Stimulated activated CD8-positive, alpha-beta memory T cell treated with anti-CD3 and anti-CD28 coated beads, Interleukin-15, amount 100 ng/mL, for 48 hours (primary cell): ENCODE measurements at regions not wholly inside any gene's neighbourhood (a gene's known extent, or its start where the extent isn't known, plus 50 kb on each side); places are given as distances from the start of the nearest gene placed in this dataset.
"Not testable (repeated sequence)": the region's sequence is repeated elsewhere in the genome, so short reads cannot be mapped to it uniquely, and the experiment has no call there.

Experiments
- DNase-seq, 2 donors: peaks; one replicate each; pipeline ENCODE4 v3.0.0-alpha.2; 2020; ENCODE audit warnings: low read depth in 2 of 2

DNA sequence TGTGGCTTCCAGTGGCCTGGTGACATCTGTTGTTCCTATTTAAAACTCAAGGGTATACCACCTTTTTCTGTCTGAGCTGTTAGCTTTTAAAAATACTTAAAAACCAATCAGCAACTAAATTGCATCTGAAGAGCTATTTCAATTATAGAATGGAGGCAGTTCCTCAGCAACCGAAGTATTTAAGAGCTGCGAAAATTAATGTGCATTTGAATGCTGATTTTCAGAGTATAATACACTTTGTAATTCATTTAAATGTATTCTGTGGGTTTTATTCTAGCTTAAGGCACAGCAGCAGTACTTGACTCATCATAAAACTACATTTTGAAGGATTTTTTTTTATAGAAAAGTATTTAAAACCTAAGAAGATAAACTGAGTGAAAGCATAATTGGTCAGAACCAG lies 404.9 kb upstream of the PRKCQ start:
- no peak for DNase-seq

DNA sequence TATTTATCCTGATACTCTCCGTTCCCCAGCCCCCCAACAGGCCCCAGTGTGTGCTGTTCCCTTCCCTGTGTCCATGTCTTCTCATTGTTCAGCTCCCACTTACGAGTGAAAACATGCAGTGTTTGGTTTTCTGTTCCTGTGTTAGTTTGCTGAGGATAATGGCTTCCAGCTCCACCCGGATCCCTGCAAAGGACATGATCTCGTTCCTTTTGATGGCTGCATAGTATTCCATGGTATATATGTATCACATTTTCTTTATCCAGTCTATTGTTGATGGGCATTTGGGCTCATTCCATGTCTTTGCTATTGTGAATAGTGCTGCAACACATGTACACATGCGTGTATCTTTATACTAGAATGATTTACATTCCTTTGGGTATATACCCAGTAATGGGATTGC lies 403.9 kb upstream of the PRKCQ start:
- DNase-seq: not testable (repeated sequence)

DNA sequence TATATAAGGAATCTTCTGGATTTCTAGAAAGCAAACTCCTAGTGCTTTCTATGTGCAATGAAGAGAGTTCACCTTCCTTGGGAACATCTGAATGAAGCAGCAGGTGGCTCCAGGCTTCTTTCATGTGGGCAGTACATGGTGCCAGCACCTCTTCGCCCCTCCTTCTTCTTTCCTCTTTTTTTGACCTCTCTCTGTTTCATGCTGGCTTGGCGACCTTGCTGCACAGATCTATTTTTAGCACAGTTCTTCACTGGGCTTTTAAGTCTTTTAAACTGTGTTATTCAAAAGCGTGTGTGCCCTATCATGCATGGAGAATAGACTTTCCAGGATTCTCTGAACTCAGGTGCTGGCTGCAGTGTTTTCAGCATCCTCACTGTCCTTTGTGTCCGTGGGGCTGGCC lies 400.3 kb upstream of the PRKCQ start:
- DNase-seq: no peak

DNA sequence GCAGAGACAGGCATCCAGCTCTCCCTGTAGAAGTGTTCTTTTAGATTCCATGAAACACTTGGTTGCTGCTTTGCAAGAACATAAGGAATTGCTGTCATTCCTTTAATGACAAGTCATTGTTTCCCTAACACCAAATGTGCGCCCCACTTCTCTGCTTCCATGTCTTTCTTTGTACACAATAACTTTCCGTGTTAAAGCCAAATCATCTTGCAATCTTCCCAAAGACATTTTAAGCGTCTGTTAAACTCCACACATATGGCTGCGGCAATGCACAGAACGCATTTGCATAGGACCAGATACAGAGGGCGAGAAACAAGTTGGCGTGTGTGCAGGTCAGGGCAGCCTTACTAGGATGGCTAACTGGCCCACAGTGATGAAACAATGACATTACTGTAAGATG lies 399.3 kb upstream of the PRKCQ start:
- no peak for DNase-seq

DNA sequence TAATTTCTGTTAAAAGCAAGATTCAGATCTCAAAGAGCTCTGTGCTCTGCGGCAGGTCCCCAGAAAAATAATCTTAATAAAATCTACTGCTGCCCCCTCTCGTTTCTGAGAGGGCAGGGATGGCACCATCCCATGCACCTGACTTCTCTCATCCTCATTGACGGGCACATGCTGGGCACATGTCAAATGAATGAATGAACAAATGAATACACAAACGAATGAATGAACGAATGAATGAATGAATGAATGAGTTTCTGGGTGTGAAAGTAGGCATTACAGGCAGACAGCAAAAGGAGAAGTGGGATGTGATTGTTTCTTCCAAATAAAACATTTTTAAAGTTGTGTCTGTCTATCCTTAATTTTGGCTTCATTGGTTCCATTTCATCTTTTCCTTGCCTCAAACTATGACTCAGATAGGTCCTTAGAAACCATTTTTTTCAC lies 398.1 kb upstream of the PRKCQ start:
- no peak for DNase-seq

DNA sequence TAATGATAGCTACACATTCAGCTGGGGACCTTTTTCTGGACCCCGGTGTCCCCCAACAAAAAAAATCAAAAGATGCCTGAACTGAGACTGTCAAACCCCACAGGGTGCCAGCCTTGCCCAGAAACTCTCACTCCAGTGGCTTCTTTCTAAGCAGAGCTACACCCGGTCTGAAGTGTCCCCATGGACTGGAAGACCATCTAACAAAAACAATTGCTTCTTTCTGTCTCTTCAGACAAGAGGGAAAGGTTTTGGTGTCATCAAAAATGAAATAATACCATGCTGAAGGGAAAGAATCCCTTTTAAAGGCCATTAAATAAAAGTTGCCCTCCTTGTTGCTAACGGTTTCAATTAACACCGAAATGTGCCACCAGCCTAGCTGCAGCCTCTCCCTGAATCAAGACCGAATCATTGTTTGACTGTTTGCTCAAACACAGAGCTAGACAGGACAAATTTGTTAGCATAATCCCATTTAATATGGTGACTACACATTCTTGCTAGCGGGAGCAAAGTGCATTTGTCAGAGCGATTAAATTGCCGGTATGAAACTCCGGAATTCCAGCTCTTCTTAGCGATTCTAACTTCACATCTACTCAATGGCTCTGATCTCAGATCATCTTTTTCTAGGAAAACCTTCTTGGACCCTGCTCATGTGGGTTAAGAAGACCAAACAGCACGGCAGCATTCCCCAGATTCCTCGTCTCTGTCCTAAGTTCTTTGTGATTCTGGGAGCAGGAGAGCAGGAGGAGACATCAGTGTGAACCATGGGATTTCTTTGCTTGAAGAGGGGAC lies 397.5 kb upstream of the PRKCQ start:
- DNase-seq: no peak

DNA sequence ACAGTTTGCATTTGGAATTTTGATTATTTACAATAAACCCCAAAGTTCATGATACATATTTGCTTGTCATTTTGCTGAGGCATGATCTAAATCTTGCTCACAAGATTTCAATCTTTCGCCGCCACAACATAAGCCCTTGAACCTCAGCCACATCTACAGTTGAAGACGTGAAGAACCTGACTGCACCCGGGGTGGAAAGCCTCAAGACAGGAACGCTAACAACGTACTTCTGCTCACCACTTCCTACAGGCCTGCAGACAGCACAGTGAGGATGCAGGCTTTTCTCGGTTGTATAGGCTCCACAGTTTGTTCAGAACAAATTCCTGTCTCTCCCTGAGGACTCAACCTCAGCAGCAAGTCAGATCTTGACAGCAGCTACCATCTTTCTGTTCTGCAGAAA lies 393.8 kb upstream of the PRKCQ start:
- DNase-seq: no peak

- no peak for DNase-seq
These were observed 392.1 kb upstream of the PRKCQ start for GRCh38 chr10:6972226-6972625.

- no peak for DNase-seq
These were observed 389.6 kb upstream of the PRKCQ start for GRCh38 chr10:6969659-6970058.

GRCh38 chr10:6964543-6964942 lies 384.5 kb upstream of the PRKCQ start:
- no peak for DNase-seq

- no peak for DNase-seq
These were observed 382.5 kb upstream of the PRKCQ start for GRCh38 chr10:6962576-6962975.

- no peak for DNase-seq
These were observed 378.6 kb upstream of the PRKCQ start for GRCh38 chr10:6958711-6959110.

GRCh38 chr10:6958254-6958653 lies 378.2 kb upstream of the PRKCQ start:
- no peak for DNase-seq

- DNase-seq: no peak
These were observed 377.8 kb upstream of the PRKCQ start for GRCh38 chr10:6957851-6958250.

GRCh38 chr10:6956562-6956961 lies 376.5 kb upstream of the PRKCQ start:
- DNase-seq: no peak

DNA sequence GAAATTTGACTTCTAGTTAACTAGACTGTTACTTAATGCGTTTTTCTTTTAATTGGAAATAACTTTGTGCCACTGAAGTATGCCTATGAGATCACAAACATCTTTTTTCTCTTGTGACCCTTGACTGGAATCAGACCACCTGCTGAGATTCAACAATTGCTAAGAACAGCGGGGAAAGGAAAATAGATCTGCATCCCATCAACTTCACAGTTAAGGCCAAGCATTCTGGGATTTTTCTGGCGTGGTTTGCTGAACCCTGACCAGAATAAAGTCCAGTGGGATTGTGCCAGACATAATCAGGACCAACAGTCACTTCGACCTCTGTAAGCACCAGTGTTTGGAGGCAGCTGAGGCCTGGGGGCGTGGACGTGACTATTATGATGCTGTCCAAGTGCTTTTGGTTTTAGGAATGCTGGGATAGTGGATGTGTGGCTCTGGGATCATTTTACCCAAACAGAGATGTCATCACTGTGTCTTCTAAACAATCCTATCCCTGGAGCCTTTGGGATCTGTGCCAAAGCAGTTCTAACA lies 373.3 kb upstream of the PRKCQ start:
- DNase-seq: no peak

DNA sequence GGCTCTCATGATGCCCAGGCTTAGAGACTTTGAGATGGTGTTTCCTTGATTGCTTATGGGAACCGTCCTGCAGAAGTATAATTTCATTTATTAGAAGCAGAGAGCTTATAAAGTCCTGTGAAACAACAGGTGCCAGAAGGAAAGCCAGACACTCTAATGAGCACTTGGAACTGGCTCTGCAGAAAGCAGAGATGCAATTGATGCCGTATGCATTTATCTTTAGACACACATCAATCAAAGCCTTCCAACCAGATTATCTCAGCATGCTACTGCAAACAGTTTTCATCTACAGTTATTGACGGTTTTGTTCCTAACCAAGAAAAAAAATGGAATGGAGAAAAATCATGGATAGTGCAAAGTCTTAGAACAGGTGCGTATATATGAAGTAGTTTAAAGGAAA lies 371.7 kb upstream of the PRKCQ start:
- DNase-seq: no peak

DNA sequence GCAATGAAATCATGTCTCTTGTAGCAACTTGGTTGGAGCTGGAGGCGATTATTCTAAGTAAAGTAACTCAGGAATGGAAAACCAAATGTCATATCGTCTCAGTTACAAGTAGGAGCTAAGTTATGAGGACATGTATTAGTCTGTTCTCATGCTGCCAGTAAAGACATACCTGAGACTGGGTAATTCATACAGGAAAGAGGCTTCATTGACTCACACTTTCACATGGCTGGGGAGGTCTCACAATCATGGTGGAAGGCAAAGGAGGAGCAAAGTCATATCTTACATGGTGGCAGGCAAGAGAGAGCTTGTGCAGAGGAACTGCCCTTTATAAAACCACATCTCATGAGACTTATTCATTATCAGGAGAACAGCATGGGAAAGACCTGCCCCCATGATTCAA lies 370.1 kb upstream of the PRKCQ start:
- DNase-seq: no peak

DNA sequence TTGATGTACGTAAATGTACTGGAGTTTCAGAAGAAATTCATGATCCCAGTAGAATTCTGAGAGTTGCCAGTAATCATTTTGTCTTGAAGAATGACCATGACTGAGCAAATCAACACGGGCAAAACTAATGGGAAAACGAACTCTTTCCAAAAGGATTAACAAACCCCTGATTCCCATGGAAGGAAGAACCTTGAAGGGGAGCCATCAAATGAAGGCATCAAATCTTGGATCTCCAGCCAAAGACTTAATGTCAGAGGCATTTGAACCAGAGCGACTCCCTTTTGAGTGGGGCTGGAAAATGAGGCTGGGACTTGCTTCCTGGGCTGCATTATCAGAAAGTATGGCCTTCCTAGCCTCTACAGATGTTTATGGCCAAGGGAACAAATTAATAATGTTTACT lies 364.4 kb upstream of the PRKCQ start:
- no peak for DNase-seq

GRCh38 chr10:6938384-6938783 lies 358.3 kb upstream of the PRKCQ start:
- DNase-seq: no peak

- no peak for DNase-seq
These were observed 356.9 kb upstream of the PRKCQ start for GRCh38 chr10:6936931-6937330.

DNA sequence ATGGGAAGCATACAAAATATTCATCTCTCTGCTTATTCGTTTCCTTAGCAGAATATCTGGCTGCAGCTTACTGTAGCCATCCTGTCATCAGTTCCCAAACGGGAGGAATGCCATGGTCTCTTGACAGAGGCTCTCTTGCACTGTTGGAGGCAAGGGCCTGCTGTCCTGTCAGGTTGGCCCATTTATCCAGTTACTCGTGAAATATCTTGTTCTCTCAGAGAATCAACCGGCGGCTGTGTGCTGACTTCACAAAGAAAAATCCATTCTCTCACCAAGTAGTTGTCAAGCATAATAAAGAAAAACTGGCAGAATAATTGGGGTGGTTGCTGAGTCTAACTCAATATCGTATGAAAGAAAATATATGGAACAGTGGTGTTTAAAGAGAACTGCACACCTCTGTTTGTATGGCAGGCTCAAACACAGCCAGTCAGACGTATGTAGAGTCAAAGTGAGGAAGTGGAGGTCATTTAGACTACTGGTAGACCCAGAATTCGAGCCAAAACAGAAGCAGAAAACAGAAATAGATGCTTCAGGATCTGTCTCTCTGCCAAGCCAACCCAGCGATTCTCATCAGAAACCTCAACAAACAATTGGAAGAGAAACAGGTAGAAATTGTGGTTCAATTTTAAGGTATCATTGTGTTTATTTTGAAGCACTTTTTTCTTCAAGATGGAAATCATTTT lies 349.2 kb upstream of the PRKCQ start:
- DNase-seq: no peak

GRCh38 chr10:6928586-6928985 lies 348.5 kb upstream of the PRKCQ start:
- no peak for DNase-seq
